GM20431 (cell line): ENCODE measurements at regions not wholly inside any gene's neighbourhood (a gene's known extent, or its start where the extent isn't known, plus 50 kb on each side); places are given as distances from the start of the nearest gene placed in this dataset.

Source experiments
- in situ Hi-C: fragments of 300-500 bp; cut with MseI, MboI; formaldehyde crosslinking; loops from one replicate; pipeline ENCODE4 v1.15.0; 2020; ENCODE audit warnings: low sequenced_read_pairs; ENCODE audit not compliant: unreplicated experiment

- in situ Hi-C loops, result loop anchor here (25.0 kb wide), 1 partner anchor 349 kb away; no protein-coding TSS in a partner anchor
Observed at GRCh38 chr5:60161340-60161934, 267.9 kb upstream of the PDE4D start.

- in situ Hi-C loops, result no loop called here
Observed at GRCh38 chr5:60149081-60149480, 255.6 kb upstream of the PDE4D start.

DNA sequence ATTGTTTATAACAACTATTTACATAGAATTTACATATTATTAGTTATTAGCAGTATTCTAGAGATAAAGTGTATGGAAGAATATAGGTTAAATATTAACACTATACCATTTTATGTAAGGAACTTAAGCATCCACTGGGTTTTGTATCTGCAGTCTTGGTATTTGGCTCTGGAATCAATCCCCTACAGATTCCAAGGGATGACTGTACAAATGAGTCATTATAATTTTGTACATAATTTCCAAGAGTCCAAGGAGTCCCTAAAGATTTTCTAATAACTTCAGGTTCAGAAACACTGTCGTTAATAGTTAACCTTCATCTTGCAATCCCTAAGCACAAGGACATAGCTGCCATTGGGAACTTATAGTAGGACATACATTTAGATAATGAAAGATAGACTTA, 254.8 kb upstream of the PDE4D start:
- in situ Hi-C loops, result no loop called here

GRCh38 chr5:60147791-60148190, 254.3 kb upstream of the PDE4D start:
- in situ Hi-C loops, result no loop called here

- in situ Hi-C loops, result no loop called here
Observed at GRCh38 chr5:60143942-60144549, 250.5 kb upstream of the PDE4D start.

DNA sequence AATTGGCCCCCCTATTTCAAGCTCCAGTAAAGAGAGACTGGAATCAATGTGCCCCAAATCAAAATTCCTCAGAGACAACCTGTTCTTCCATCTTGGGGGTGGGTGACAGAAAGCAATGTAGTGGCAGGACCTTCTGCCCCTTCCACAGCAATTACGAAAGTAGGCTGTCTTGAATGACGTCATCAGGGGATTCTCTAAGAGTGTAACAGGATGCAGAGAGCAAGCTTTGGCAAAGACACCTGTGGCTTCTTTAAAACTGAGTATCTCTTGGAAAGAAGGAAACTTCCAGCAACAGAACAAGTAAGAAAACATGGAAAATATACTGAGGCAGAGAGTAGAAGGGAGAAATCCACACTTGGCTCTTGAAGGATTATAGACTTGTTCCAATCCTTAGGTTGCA, 247.6 kb upstream of the PDE4D start:
- in situ Hi-C loops, result no loop called here

GRCh38 chr5:60136841-60137240, 243.3 kb upstream of the PDE4D start:
- in situ Hi-C loops, result no loop called here

- in situ Hi-C loops, result no loop called here
Observed at GRCh38 chr5:60131504-60131903, 238.0 kb upstream of the PDE4D start.

DNA sequence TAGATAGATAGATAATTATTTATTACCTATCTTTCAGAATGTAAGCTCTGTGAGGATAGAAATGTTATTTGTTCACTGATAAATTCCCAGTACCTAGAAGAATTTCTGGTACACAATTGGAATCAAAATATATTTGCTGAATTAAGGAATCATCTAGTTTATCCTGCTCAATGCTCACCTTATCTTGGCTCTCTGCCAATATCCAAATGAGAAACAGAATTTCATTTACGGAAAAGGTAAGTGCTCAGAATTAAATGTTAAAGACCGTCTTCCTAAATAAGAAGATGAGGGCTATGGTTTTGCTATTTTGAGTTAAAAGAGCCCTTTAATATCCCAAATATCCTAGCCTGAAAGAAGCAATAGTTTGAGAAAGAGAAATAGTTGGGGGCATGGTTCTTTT, 232.1 kb upstream of the PDE4D start:
- in situ Hi-C loops, result no loop called here

DNA sequence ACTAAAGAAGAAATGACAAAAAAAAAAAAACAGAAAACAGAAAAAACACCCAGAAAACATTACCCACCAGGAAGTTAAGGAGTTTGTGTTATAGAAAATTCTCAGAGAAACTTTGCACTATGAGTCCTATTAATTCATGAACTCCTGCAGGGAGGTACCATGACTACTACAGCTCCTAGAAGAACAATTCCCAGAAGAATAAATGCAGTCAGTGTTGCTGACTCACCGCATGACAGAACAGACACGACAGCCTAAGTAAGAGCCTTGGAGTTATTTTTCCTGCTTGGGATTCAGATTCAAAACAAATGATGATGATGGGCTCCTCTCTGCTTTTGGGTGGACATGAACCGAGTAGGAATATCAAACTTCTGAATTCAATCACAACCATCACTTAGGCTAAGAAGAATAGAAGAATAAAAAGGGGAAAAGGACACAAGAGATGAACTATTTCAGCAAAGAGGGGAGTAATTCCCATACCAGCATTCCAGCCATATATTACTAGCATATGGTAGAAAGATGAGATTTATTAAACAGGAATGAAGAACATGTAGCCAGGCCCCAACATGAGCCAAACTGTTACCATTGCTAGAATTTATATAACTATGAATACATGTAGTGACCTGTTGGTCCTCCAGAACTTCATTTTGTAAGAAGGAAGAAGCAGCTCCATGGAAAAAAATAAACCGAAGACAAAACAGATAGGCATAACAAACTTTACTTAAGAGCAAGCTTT, 209.6 kb upstream of the PDE4D start:
- in situ Hi-C loops, result no loop called here

- in situ Hi-C loops, result no loop called here
Observed at GRCh38 chr5:60101573-60101972, 208.0 kb upstream of the PDE4D start.

GRCh38 chr5:60092671-60093422, 199.3 kb upstream of the PDE4D start:
- in situ Hi-C loops, result no loop called here

DNA sequence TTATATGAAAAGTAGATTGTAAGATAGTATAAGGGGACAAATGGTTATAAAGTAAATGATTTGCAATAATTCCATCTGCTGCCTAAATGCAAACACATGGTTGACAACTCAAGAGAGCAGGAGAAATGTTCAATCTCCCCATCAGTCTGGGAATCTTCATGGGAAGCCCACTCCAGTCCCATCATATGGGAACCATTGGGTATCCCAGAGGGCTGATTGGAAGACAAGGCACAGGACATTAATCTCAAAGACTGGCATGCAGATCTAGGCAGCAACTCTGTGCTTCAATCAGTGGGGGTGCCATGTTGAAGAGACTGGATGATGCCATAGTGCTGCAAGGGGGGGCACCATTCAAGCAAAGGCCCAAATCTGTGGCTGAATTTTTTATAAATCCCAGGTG, 193.1 kb upstream of the PDE4D start:
- in situ Hi-C loops, result no loop called here

- in situ Hi-C loops, result no loop called here
Observed at GRCh38 chr5:60084226-60084625, 190.7 kb upstream of the PDE4D start.

DNA sequence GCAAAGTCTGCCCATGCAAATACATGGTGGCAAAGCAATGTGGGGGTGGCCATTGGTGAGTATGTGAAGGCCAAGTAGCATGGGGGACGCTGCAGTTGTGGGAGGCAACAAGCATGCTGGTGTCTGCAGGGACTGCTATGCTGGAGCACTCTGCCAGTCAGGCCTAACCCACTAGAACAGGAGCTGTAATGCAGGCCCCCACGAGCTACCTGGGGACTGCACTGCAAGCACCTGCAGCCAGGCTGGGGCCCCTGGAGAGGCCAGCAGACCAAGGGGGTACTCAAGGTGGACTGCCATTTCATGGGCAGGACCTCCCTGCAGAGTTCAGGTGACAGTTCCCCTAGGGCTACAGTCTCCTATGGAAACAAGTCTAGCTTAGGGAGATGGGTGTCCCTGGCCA, 183.8 kb upstream of the PDE4D start:
- in situ Hi-C loops, result no loop called here

DNA sequence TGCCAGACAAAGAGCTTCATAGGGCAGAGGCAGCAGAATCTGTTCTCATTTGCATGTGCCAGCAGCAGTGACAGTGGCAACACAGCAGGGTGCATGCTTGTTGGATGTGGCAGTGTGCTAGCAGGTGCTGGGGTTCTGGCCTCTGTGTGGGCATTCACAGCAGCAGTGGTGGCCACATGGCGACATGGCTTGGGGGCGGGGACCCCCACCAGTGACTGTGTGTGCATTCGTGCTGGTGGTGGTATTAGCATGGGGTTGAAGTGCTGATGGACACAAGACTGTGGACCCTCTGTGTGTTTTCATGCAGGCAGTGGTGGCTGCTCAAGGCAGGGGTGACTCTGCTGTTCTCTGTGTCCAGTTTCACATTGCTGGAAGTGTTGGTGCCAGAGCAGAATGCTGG, 183.2 kb upstream of the PDE4D start:
- in situ Hi-C loops, result no loop called here

- in situ Hi-C loops, result no loop called here
Observed at GRCh38 chr5:60066502-60066901, 173.0 kb upstream of the PDE4D start.

GRCh38 chr5:60060389-60060788, 166.9 kb upstream of the PDE4D start:
- in situ Hi-C loops, result no loop called here

DNA sequence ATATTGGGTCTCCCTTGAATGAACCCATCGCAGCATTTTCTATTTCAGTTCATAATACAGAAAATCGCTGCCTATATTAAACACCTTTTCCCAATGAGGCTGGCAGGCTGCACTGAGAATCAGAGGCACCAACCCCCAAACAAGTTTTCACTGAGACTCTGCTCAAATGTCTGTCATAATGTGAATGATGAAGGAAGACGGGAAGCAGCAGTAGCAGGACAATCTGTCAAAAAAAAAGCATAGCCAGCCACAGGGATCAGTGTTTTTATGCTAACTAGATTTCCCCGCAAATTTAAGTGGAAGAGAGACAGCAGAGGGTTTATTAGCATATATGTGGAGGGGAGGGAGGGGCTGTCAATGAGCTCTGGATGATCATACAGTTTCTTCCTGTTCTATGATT, 162.7 kb upstream of the PDE4D start:
- in situ Hi-C loops, result no loop called here

GRCh38 chr5:60055168-60055567, 161.6 kb upstream of the PDE4D start:
- in situ Hi-C loops, result no loop called here
